Daoy (cell line): ENCODE measurements at regions not wholly inside any gene's neighbourhood (a gene's known extent, or its start where the extent isn't known, plus 50 kb on each side); places are given as distances from the start of the nearest gene placed in this dataset.

ENCODE experiments used
- DNase-seq: peaks from one replicate; pipeline ENCODE4 v3.0.0-alpha.2; 2015; ENCODE audit warnings: low read depth

GRCh38 chr3:21801631-21802030, 50.6 kb upstream of the ZNF385D start:
- DNase-seq = no peak

- no peak for DNase-seq
These were observed 52.6 kb upstream of the ZNF385D start for GRCh38 chr3:21803604-21804003.

- no peak for DNase-seq
These were observed 53.3 kb upstream of the ZNF385D start for GRCh38 chr3:21804330-21804729.

- no peak for DNase-seq
These were observed 55.7 kb upstream of the ZNF385D start for GRCh38 chr3:21806733-21807132.

GRCh38 chr3:21825684-21826083, 74.7 kb upstream of the ZNF385D start:
- DNase-seq = no peak

- DNase-seq = no peak
These were observed 75.4 kb upstream of the ZNF385D start for GRCh38 chr3:21826416-21826815.

GRCh38 chr3:21830541-21830940, 79.5 kb upstream of the ZNF385D start:
- DNase-seq = no peak

GRCh38 chr3:21835264-21835663, 84.3 kb upstream of the ZNF385D start:
- DNase-seq = no peak

- DNase-seq = no peak
These were observed 85.2 kb upstream of the ZNF385D start for GRCh38 chr3:21836227-21836626.

- no peak for DNase-seq
These were observed 88.2 kb upstream of the ZNF385D start for GRCh38 chr3:21839176-21839575.

- no peak for DNase-seq
These were observed 88.6 kb upstream of the ZNF385D start for GRCh38 chr3:21839592-21839991.

- DNase-seq = no peak
These were observed 96.0 kb upstream of the ZNF385D start for GRCh38 chr3:21847005-21847404.

- no peak for DNase-seq
These were observed 108.4 kb upstream of the ZNF385D start for GRCh38 chr3:21859124-21860081.

GRCh38 chr3:21860082-21860475, 109.1 kb upstream of the ZNF385D start:
- DNase-seq = no peak

- DNase-seq = no peak
These were observed 109.6 kb upstream of the ZNF385D start for GRCh38 chr3:21860657-21861056.

GRCh38 chr3:21876782-21877181, 125.8 kb upstream of the ZNF385D start:
- DNase-seq = no peak

- DNase-seq = no peak
These were observed 126.3 kb upstream of the ZNF385D start for GRCh38 chr3:21877214-21877754.

GRCh38 chr3:21879184-21879886, 128.3 kb upstream of the ZNF385D start:
- DNase-seq = no peak

- DNase-seq = no peak
These were observed 137.6 kb upstream of the ZNF385D start for GRCh38 chr3:21888656-21889055.

- no peak for DNase-seq
These were observed 138.2 kb upstream of the ZNF385D start for GRCh38 chr3:21889166-21889565.

- no peak for DNase-seq
These were observed 141.1 kb upstream of the ZNF385D start for GRCh38 chr3:21892104-21892503.

- DNase-seq = no peak
These were observed 142.2 kb upstream of the ZNF385D start for GRCh38 chr3:21893242-21893641.
